BJ (cell line): ENCODE measurements at regions not wholly inside any gene's neighbourhood (a gene's known extent, or its start where the extent isn't known, plus 50 kb on each side); places are given as distances from the start of the nearest gene placed in this dataset. TPM values are rescaled to one million over a fixed set of nuclear protein-coding genes. Genes with fewer than 3 reads are reported as not detected.

Experiments
- CTCF ChIA-PET: fragments of 350-600 bp; formaldehyde crosslinking; extraction: SDS; loops from one replicate; lab custom pipeline; 2021; ENCODE audit warnings: antibody characterized with exemption, inconsistent platforms; lab: Yijun Ruan, JAX
- POLR2A ChIA-PET: fragments of 300-600 bp; sonication (Branson Sonifier 250); formaldehyde crosslinking; extraction: SDS; loops from one replicate; lab custom pipeline; 2021; ENCODE audit warnings: antibody characterized with exemption; lab: Charles Lee
- DNase-seq: peaks from one replicate; pipeline ENCODE4 v3.0.0-alpha.2; 2011; ENCODE audit warnings: low read depth
- H3K27me3 ChIP-seq: 2 replicates; pipeline ENCODE4 v1.6.0; 2011; ENCODE audit warnings: low read length; ENCODE audit not compliant: control insufficient read depth, insufficient read depth
- H3K36me3 ChIP-seq: 2 replicates; pipeline ENCODE4 v1.5.1; 2011; ENCODE audit warnings: low read length; ENCODE audit not compliant: control insufficient read depth, insufficient read depth
- H3K4me3 ChIP-seq: 2 replicates; pipeline ENCODE4 v1.5.1; 2011; ENCODE audit warnings: low read depth, mild to moderate bottlenecking, control low read depth, low read length
- CTCF ChIP-seq: IDR thresholded peaks from 2 replicates; pipeline ENCODE4 v1.5.1; 2011; ENCODE audit warnings: low read depth, mild to moderate bottlenecking, control low read depth, inconsistent platforms, low read length, moderate library complexity; ENCODE audit not compliant: insufficient read depth
- small RNA-seq: library from RNA; depleted of rRNA; stranded (forward); fragments of <200 nt; gene quantifications from one replicate; pipeline ENCODE3, GENCODE V24; 2012; ENCODE audit warnings: low replicate concordance, low read depth; ENCODE audit not compliant: insufficient read length

GRCh38 chr6:4017058-4017739, 61.7 kb downstream of the FAM217A start:
- no peak for DNase-seq
- POLR2A ChIA-PET = no interaction called here
- Histone ChIP-seq H3K27me3 (no peaks in the 10 kb centered on the region), H3K36me3 (no peaks in the 10 kb centered on the region), H3K4me3 (peak overlapping the region; percentile 63)
- no peak for TF ChIP-seq CTCF
- CTCF ChIA-PET = interaction anchor here (1.1 to 1.9 kb wide), 4 partner anchors 9 to 265 kb away, joined by 3 to 10 read pairs (median 4); no protein-coding TSS in a partner anchor

- Histone ChIP-seq H3K4me3 (peak overlapping the region; percentile 63), H3K36me3 (no peaks in the 10 kb centered on the region), H3K27me3 (no peaks in the 10 kb centered on the region)
- DNase-seq = no peak
- no peak for TF ChIP-seq CTCF
- POLR2A ChIA-PET = interaction anchor here (0.7 kb wide), 2 partner anchors 39 to 274 kb away, joined by 12 to 21 read pairs; no protein-coding TSS in a partner anchor
- CTCF ChIA-PET = interaction anchor here (1.1 to 1.9 kb wide), 5 partner anchors 9 to 266 kb away, joined by 3 to 10 read pairs (median 4); partner anchors contain the start of gene FAM50B
These were observed 61.1 kb downstream of the FAM217A start for GRCh38 chr6:4017834-4018170.

GRCh38 chr6:4018171-4018923, 60.6 kb downstream of the FAM217A start:
- Histone ChIP-seq H3K27me3 (no peaks in the 10 kb centered on the region), H3K4me3 (peak overlapping the region; percentile 63), H3K36me3 (no peaks in the 10 kb centered on the region)
- POLR2A ChIA-PET = interaction anchor here (0.7 kb wide), 2 partner anchors 40 to 275 kb away, joined by 12 to 21 read pairs; no protein-coding TSS in a partner anchor
- peak; percentile 68 for DNase-seq
- CTCF ChIA-PET = interaction anchor here (1.1 to 1.9 kb wide), 5 partner anchors 10 to 266 kb away, joined by 3 to 10 read pairs (median 4); partner anchors contain the start of gene FAM50B
- TF ChIP-seq CTCF = peak; percentile 59

Small RNA genes in the stretch of these regions (small RNA-seq; reads per million reads assigned to genes)
- not detected for gene AL590004.1
